DMS153 (cell line): ENCODE measurements at regions not wholly inside any gene's neighbourhood (a gene's known extent, or its start where the extent isn't known, plus 50 kb on each side); places are given as distances from the start of the nearest gene placed in this dataset.

Source experiments
- DNase-seq: peaks from one replicate; lab custom pipeline; 2025; lab: John Stamatoyannopoulos, UW

DNA sequence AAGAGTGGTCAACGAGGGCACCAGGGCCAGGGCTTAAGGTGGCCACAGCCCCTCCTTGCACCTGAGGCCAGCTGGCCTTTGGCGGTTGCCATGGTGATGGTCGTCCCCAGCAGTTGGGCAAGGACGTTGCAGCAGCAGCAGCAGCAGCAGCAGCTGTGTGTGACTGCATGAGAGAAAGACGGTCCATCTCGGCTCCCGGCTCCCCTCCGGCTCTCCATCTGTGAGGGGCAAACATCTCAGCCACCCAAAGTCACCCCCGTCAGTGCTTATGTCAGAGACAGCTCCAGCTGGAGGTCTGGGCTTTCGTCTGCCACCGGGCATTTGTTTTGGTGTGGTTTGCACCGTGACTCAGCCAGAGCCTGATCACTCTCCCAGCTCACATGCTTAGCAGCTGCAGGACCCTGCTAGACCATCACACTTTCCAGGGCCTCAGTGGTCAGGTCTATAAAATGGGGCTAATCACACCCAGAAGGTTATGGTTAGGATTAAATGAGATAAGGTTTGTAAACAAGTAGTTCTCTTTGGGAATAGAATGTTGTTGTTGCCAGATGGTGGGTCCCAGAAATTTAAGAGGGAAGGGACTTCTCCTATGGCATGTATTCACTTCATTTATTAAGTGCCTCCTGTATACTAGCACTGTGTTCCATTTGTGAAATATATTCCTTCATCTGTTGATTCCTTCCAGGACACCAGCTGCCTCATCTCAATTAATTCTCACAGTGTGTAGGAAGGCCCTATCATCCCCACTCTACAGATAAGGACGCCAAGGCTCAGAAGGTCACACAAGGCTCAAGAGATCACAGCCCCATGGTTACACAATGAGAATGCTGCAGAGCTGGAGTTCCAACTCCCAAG is 212.6 kb upstream of the LHX5 start:
- DNase-seq: no peak

DNA sequence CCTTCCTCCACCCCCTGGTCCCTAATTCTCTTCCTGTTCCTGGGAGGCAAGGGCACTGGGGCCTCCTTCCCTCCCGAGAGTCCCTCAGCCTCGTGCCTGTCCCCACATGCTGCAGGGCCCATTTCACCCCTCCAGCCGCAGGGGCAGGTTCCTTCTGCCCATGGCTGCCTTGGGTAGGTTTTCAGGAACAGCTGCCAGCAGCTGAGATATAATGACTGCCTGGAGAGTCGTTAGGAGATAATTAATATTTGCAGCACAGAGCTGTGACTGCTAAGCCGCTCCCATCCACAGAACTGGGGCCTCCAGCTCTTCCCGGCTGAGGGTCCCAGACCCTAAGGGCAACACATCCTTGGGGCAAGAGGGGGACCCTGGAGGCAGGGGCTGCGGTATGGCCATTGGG is 211.9 kb upstream of the LHX5 start:
- DNase-seq: no peak

DNA sequence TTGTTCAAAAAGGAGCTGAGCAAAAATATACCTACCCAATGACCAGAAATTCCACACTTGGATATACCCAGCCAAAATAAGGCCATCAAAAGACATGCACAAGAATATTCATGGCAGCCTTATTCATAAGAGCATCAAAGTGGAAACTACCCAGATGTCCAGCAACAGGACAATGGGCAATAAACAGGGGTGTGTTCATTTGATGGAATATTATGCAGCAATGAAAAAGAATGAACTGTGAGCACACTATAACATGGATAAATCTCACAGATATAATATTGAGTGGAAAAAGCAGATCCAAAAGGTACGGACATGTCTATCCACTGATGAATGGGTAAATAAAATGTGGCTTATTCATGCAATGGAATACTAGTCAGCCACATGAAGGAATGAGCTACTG is 209.2 kb upstream of the LHX5 start:
- DNase-seq: no peak

DNA sequence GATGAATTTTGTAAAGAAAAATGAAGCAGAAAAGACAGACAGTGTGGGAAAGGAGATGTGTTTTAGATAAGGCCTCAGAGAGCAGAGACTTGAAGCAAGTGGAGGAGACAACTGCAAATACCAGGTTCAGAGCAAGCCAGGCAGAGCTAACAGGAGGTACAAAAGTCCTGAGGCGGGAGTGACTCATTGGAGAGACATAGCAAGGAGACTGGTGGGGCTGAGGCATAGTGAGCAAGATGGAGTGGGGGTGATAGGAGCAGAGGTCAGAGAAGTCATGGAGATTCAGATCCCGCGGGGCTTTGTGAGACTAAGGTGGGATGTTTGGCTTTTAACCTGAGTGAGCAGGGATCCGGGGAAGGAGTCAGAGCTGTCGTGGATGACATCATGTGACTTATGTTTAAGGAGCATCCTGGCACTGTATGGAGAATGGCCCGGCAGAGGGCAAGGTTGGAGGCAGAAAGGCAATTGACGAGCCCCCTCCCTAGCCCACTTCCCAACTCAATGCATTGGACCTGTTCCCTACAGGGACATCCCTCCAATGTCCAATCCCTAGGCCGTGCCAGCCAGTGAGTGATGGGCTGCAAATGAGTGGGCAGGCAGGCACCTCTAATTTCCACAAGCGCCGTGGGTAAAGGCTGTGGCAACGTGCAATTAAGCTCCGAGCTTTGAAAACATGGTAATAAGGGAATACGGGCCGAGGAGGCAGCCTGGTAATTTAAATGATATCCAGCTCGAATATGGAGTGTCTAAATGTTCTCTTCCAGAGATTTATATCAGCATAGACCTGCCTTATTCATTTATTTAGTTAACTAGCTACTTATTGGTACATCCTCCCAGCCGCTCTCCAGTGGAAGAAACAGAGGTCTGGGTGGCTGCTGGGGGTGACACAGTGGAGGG is 206.8 kb upstream of the LHX5 start:
- no peak for DNase-seq

DNA sequence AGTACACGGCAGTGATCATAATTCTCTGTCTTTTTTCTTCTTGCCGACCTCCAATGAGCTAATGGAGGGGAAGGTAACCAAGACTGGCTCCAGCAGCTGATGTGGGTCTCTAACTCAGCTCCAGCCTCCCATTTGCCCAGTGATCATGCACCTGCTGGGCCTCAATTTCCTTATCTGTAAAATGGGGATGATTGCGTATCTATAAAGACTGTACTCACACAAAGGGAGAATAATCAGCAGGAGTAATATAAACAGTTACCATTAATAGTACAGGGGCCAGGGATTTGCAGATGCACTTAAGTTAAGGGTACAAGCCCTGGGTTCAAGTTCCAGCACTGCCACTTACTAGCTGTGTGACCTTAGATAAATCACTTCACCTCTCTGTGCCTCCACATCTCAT is 204.9 kb upstream of the LHX5 start:
- DNase-seq: no peak

DNA sequence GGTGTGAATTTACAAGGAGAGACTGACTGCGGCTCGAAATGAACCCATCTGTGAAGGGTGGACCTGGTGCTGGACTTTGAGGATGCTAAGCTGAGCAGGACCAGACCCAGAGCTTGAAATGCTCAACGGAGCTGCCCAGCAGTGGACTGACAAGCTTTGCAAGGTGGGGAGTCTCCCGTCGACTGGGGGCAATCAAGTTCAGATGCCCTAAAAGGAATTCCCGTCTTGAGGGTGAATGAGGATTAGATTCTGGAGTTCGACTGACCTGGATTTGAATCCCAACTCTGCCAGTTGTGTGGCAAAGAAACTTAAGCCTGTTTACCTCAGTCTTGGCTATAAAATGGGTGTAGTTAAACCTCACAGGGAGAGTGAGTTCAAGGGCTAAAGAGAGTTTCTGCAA is 204.4 kb upstream of the LHX5 start:
- DNase-seq: no peak

DNA sequence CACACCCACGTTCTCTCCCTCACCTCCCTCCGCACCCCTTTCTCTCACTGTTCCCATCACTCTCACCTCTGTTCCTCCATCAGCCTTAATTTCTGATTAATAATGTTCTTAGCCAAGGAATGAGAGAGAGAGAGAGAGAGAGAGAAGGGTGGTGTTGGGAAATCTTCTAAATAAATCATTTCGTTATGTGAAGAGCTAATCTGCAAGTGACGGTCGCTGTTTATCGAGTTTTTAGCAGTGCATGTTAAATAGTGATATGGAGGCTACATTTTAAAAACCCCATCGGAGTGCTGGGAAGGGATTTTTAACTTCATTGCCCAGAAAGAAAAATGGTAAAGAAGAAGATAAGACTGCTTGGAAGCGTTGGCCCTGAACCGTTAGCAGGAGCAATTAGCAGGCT is 203.3 kb upstream of the LHX5 start:
- no peak for DNase-seq

DNA sequence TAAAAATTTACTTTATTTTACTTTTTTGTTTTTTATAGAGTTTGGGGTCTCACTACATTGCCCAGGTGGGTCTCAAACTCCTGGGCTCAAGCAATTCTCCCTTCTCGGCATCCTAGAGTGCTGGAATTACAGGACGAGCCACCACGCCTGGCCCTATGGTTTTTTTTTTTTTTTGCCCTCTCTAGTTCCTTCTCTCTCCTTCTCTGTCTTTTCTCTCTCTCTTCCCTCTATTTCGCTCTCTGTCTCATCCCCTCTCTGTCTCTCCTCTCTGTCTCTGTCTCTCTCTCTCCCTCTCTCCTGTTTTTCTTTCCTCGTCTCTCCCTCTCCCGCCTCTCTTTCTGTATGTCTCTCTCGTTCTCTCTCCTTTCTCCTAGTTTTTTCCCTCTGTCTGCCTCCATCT is 202.6 kb upstream of the LHX5 start:
- DNase-seq: no peak

DNA sequence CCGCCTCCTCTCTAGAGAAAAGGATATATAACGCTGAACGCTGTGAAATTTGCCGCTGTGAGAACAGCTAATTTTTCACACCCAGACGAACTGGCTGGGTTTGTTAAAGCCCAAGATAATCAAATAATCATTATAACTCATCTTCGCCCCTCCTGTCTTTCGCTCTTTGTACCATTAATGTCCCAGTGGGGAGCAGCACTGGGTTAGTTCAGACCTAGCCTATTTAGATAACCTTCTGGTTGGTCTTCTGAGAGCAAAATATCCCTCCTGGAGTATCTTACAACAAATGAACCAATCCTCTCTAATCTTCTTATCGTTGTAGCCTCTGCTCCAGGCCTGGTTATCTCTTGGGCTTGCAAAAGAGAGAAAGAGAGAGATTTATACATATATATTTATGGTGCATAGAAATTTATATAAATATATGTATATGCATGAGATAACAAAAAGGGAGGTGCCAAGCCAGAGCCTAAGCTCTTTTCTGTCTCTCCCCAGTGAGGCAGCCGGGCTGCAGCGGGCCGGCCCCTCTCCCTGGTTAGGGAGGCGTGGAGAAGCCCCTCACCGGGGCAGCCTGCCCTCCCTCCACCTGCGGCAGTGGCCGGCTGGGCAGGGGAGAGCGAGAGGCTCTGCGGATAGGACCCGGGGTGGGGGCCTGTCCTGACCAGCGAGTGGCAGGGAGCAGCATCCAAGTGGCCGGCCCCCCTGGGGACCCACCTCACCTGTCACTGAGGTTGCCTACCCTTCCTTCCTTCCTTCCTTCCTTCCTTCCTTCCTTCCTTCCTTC is 202.0 kb upstream of the LHX5 start:
- DNase-seq: no peak

DNA sequence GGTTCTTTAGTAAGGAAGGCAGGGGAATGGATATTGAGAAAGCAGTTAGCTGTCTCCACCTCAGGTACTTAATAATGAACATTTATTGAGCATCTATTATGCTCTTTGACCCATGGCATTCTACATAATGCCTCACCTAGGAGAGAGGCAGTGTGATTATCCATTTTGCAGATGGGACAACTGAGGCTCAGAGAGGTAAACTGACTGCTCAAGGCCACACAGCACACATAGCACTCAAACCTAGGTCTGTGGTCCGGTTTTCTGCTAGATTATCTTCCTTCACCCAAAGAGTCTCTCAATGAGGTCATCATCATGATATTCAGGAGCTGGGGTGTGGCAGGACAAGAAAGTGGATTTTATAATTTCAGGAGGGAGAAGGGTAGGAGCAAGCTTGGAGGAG is 199.1 kb upstream of the LHX5 start:
- no peak for DNase-seq

DNA sequence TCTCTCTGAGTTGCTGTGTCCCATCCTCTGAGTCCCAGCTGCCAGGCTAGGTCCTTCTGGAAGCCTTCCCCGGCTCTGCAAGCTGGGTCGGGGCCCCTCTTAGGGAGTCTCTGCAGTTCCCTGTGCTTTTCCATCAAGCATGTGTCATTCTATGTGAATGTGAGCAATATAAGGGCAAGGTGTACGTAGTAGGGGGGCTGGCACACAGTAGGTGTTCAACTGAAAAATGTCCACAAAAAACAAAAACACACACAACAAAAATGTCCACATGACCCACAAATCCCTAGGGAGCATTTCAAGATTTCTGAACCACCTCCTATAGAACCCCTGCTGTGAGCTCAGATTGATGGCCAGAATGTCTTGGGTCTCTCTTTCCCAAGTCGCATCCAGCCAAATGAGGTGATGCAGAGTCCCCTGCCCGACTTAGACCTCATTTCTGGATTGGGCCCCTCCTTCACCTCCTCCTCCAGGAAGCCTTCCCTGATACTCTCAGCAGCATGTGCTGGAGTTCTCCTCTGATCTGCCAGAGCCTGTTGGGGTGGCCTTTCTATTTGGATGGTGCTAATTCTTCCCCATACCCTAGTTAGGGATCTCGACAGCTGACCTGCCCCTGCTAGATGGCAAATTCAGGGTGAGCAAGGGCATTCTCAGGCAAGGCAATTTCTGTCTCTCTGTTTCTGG is 196.1 kb upstream of the LHX5 start:
- no peak for DNase-seq

DNA sequence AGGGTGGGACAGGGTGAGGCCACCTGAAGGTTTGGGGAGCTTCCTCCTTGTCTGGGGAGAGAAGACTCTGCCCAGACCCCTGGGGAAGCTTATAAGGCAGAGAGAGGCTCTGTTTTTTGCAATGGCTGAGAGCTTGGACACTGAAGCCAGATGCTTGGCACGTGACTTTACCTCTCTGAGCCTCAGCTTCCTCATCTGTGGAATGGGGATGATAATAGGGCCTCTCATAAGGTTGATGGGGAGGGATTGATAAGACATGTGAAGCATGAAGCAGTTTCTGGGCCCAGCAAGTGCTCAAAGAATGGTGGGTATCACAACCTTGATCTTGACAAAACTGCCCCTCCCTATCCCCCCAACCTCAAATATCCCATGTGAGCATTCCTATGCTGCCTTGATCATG is 195.4 kb upstream of the LHX5 start:
- no peak for DNase-seq

DNA sequence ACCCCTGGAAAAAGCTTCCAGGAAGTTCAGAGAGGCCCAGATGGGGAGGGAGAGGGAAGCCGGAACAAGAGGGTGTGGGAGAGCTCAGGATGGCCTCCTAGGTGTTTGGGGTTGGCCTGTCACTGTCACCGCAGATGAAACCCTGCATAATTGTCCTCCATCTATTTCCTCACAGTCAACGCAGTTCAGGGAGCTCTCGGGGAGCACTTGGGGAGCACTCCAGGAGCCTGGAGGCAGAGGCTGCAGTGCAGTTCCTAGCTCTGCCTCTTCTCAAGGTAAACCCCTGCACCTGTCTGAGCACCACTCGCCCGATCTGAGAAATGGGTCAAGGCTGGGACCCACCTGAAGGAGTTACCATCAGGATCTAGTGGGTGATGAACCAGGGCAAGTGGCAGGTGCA is 194.6 kb upstream of the LHX5 start:
- DNase-seq: no peak

DNA sequence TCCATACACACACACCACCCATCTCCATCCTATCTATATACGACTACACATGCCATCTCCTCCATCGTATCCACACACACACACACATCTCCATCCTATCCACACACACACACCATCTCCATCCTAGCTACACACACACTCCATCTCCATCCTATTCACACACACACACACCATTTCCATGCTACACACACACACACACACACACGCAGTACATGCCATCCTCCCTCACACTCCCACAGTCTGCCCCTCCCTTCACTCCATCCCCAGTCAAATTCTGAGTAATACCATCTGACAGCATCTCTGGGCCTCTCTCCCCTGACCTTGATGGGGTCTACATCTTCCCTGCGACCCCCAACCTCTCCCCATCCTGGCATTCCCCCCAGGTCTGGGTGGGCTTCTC is 193.8 kb upstream of the LHX5 start:
- DNase-seq: no peak

DNA sequence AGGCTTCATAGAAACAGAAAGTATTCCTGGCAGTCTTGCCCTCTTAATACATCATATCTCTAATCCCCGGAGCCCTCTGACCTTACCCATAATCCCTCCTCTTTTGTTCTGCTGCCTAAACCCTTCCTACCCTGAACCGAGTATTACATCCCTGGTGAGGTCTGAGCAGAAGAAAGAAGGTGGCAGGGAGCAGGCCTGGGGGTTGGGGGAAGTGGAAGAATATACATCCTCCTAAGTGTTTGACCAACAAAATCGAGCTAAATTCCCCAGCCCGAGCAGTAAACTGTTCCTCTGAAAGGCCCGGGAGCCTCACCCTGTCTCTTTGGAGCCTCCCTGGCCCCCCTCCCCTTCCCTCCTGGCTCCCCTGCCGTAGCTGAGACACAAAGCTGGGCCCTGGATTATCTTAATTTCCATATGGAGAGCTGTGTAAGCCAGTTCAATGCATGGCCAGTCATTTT is 192.6 kb upstream of the LHX5 start:
- no peak for DNase-seq

DNA sequence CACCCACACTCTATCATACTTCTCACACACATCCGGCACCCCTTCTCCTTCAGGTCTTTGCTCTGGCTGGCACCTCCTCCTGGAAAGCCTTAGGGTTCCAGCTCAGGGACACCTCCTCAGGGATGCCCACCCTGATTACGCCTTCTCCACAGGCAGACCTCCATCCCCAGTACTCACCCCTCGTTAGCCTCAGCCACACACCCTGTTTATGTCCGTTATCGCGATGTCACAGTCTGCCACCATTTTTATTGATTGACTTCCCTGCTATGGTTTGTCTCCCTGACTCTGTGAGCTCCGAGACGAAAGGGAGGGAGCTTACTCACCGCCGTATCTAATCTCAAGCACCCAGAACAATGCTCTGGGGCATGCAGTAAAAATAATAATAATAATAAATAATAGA is 191.7 kb upstream of the LHX5 start:
- no peak for DNase-seq

DNA sequence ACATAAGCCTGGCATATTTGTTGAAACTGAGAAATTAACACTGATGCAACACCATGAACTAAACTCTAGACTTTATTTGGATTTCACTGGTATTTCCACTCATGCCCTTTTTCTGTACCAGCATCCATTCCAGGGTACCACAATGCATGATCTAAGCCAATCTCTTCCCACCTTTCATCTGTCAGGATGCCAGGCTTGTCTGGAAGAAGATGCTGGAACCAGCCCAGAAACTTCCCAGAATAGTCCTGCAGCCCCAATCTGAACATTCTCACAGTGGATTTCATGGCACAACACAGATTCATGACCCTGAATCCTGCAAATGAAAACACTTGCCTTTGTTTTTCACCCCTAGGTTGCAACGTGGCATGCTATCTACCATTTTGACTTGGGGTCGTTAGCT is 189.3 kb upstream of the LHX5 start:
- no peak for DNase-seq

DNA sequence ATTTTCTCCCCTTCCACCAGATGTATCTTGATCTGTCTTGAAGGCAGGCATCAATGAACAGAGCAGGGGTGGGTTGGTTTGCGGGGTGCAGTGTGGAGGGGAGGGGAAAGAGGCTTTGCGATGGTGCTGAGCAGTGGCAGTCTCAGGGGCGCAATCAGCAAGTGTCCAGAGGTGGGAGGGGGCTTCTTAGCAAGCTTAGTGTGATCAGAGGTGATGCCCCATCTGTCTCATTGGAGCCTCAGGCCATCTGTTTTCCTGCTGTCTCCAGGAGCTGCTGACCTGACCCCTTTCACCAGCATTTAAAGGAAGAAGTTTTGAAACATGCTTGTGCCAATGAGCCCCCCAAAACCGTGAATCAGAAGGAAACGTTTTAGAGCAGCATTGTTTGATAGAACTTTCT is 187.7 kb upstream of the LHX5 start:
- no peak for DNase-seq

DNA sequence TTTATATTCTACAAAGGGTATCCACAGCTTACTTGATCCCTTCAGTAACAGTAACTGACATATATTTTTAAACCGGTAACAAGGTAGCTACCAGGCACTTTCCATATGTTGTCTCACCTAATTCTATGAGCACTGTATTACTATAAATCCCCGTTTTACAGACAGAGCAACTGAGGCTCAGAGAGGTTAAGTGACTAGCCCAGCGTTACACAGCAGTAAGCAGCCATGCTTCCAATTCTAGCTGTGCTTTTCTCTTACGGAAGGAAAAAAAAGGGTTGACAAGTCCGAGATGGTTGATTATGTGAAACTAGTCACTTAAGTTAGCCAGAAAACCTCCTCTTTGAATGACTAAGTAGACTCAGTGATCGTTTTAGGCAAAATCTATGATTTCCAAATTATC is 187.3 kb upstream of the LHX5 start:
- no peak for DNase-seq

DNA sequence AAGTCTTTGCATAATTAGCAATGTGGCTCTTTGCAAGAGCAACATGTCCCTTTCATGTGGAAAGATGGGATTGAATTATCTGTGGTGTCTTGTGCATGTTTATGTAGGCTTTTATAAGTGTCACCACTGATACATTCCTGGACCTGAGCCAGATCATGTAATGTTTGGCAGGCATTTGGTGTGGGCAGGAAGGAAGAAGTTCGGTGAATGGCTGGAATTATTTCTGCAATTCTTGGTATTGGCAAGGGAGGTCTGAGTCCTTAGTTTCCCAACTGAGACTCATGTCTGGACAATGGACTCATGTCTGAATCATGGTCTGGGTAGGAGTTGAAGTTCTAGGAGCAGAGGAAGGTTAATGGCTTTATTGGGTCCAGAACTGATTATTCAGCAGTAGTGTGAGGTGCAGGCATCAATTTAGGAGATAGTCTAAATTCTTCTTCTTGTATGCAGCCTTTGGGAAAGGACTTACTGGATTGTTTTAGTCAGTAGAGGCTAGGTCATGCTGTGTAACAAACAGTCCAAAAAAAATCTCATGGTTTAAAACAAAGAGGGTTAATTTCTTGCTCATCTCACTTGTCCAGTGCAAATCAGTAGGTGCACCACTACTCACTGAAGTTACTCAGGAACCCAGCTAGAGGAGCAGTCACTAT is 186.5 kb upstream of the LHX5 start:
- DNase-seq: no peak

DNA sequence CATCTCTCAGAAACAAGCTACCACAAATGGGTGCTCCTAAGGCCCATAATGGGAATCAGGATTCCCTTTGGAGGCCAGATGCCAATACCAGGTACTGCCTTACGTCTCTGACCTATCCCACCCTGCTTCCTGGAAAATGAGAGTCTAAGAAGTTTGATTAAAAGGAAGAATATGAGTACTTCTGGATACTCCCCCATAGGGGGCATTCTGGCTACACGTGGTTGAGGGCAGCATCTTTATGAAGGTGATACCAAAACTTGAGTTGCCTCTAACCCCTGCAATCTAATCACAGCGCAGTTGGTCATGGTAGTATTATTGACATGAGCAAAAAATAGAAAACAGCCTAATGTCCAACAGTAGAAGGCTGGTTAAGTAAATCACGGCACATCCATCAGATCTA is 184.2 kb upstream of the LHX5 start:
- DNase-seq: no peak
